ENCODE measurements at regions not wholly inside any gene's neighbourhood (a gene's known extent, or its start where the extent isn't known, plus 50 kb on each side); places are given as distances from the start of the nearest gene placed in this dataset.
A peak's percentile ranks its signal among the peaks of the same experiment; 100 is the strongest.

- no peak overlapping the region for H3K27ac ChIP-seq
- H3K27me3 ChIP-seq: no peaks in the 10 kb centered on the region
- H3K9me3 ChIP-seq: no peaks in the 10 kb centered on the region
- WGBS, 5 donors: 45 to 64% (median 54%) methylated on average over 2 of the region's 2 CpGs
- no peaks in the 10 kb centered on the region for H3K36me3 ChIP-seq
- H3K4me1 ChIP-seq: no peaks in the 10 kb centered on the region
- intact Hi-C loops (cut with DNase I; ENCODE audit: low total_unique reads): no loop called here
- no peak for DNase-seq
- TF ChIP-seq CTCF (IDR thresholded peaks at IDR 0.05): no peak
- TF ChIP-seq EP300 (IDR thresholded peaks at IDR 0.05): no peak
- TF ChIP-seq POLR2A (IDR thresholded peaks at IDR 0.05): no peak
- H3K4me3 ChIP-seq: no peak overlapping the region
Observed at GRCh38 chr6:74319292-74319691, 623.3 kb downstream of the CD109 start.

GRCh38 chr6:74318738-74319137 is 622.7 kb downstream of the CD109 start:
- intact Hi-C loops (cut with DNase I; ENCODE audit: low total_unique reads): no loop called here
- Histone ChIP-seq H3K27me3 (no peaks in the 10 kb centered on the region), H3K36me3 (no peaks in the 10 kb centered on the region), H3K4me1 (no peaks in the 10 kb centered on the region), H3K4me3 (no peak overlapping the region), H3K9me3 (no peaks in the 10 kb centered on the region), H3K27ac (no peak overlapping the region)
- no peak for DNase-seq
- no peak for TF ChIP-seq EP300 (IDR thresholded peaks at IDR 0.05)
- TF ChIP-seq POLR2AphosphoS5 (IDR thresholded peaks at IDR 0.05): no peak
- no peak for TF ChIP-seq CTCF (IDR thresholded peaks at IDR 0.05)
- no peak for TF ChIP-seq POLR2A (IDR thresholded peaks at IDR 0.05)

GRCh38 chr6:74312081-74312480 is 616.1 kb downstream of the CD109 start:
- H3K4me3 ChIP-seq: no peak overlapping the region
- no peaks in the 10 kb centered on the region for H3K36me3 ChIP-seq
- no peak for TF ChIP-seq CTCF (IDR thresholded peaks at IDR 0.05)
- no peak for DNase-seq
- no peak overlapping the region for H3K27ac ChIP-seq
- 60 to 84% (median 74%) methylated on average over 1 of the region's 1 CpG for WGBS, 5 donors
- intact Hi-C loops (cut with DNase I; ENCODE audit: low total_unique reads): no loop called here
- H3K9me3 ChIP-seq: no peaks in the 10 kb centered on the region
- H3K27me3 ChIP-seq: no peaks in the 10 kb centered on the region
- H3K4me1 ChIP-seq: no peaks in the 10 kb centered on the region

GRCh38 chr6:74311431-74311830 is 615.4 kb downstream of the CD109 start:
- Histone ChIP-seq H3K4me1 (no peaks in the 10 kb centered on the region), H3K36me3 (no peaks in the 10 kb centered on the region), H3K27ac (no peak overlapping the region), H3K27me3 (no peaks in the 10 kb centered on the region), H3K4me3 (no peak overlapping the region), H3K9me3 (no peaks in the 10 kb centered on the region)
- TF ChIP-seq EP300 (IDR thresholded peaks at IDR 0.05): no peak
- no peak for TF ChIP-seq CTCF (IDR thresholded peaks at IDR 0.05)
- no peak for TF ChIP-seq POLR2A (IDR thresholded peaks at IDR 0.05)
- no peak for TF ChIP-seq POLR2AphosphoS5 (IDR thresholded peaks at IDR 0.05)
- intact Hi-C loops (cut with DNase I; ENCODE audit: low total_unique reads): no loop called here
- DNase-seq: no peak
- 61 to 66% (median 64%) methylated on average over 2 of the region's 2 CpGs for WGBS, 5 donors

GRCh38 chr6:74289884-74290283 is 593.9 kb downstream of the CD109 start:
- peak in 1 of 2 donors; percentile 29 for DNase-seq
- Histone ChIP-seq H3K4me3 (no peak overlapping the region), H3K4me1 (no peaks in the 10 kb centered on the region), H3K36me3 (no peaks in the 10 kb centered on the region), H3K27me3 (no peaks in the 10 kb centered on the region), H3K9me3 (no peaks in the 10 kb centered on the region), H3K27ac (no peak overlapping the region)
- WGBS, 5 donors: 50 to 65% (median 56%) methylated on average over 3 of the region's 3 CpGs
- intact Hi-C loops (cut with DNase I; ENCODE audit: low total_unique reads): no loop called here
- no peak for TF ChIP-seq POLR2A (IDR thresholded peaks at IDR 0.05)
- TF ChIP-seq CTCF (IDR thresholded peaks at IDR 0.05): no peak
- TF ChIP-seq POLR2AphosphoS5 (IDR thresholded peaks at IDR 0.05): no peak
- no peak for TF ChIP-seq EP300 (IDR thresholded peaks at IDR 0.05)

Data from stomach (tissue), 8 donors.